GM23338 (cell line): ENCODE measurements at regions not wholly inside any gene's neighbourhood (a gene's known extent, or its start where the extent isn't known, plus 50 kb on each side); places are given as distances from the start of the nearest gene placed in this dataset.

Experiments
- ATAC-seq: fragments of 200-7000 bp; cut with Tn5 transposase; 3 replicates; pipeline ENCODE4 v1.9.1; 2020
- DNase-seq: peaks from one replicate; pipeline ENCODE4 v3.0.0-alpha.2; 2015; ENCODE audit warnings: low spot score
- H2AFZ ChIP-seq: fragments of 200-600 bp; sonication (generic); 2 replicates; pipeline ENCODE4 v1.8.0; 2016; ENCODE audit warnings: antibody characterized with exemption, mild to moderate bottlenecking, moderate library complexity
- H3F3A ChIP-seq: fragments of 200-600 bp; sonication (generic); replicated peaks from 2 replicates; pipeline ENCODE4 v1.8.0; 2017; ENCODE audit warnings: antibody characterized with exemption, mixed run types, low read depth
- H3K27ac ChIP-seq: fragments of 200-600 bp; sonication (generic); 2 replicates; pipeline ENCODE4 v1.6.1; 2016; ENCODE audit warnings: low read depth
- H3K27me3 ChIP-seq: fragments of 200-600 bp; sonication (generic); 2 replicates; pipeline ENCODE4 v1.8.0; 2016; ENCODE audit warnings: mild to moderate bottlenecking, mixed run types, moderate library complexity; ENCODE audit not compliant: insufficient read depth
- H3K36me3 ChIP-seq: fragments of 200-600 bp; sonication (generic); 2 replicates; pipeline ENCODE4 v1.8.0; 2016; ENCODE audit warnings: mild to moderate bottlenecking; ENCODE audit not compliant: insufficient read depth
- H3K4me1 ChIP-seq: fragments of 200-600 bp; sonication (generic); 2 replicates; pipeline ENCODE4 v1.8.0; 2016; ENCODE audit warnings: mild to moderate bottlenecking, moderate library complexity; ENCODE audit not compliant: insufficient read depth
- H3K4me2 ChIP-seq: fragments of 200-600 bp; sonication (generic); 2 replicates; pipeline ENCODE4 v1.7.1; 2017; ENCODE audit warnings: mixed run types
- H3K4me3 ChIP-seq: fragments of 200-600 bp; sonication (generic); 2 replicates; pipeline ENCODE4 v1.6.1; 2016; ENCODE audit warnings: mixed run types
- H3K79me2 ChIP-seq: fragments of 200-600 bp; sonication (generic); replicated peaks from 2 replicates; pipeline ENCODE4 v1.8.0; 2017; ENCODE audit warnings: mild to moderate bottlenecking; ENCODE audit not compliant: insufficient read depth
- H3K9me2 ChIP-seq: fragments of 200-600 bp; sonication (generic); 2 replicates; pipeline ENCODE4 v1.8.0; 2017; ENCODE audit not compliant: insufficient read depth
- H4K20me1 ChIP-seq: fragments of 200-600 bp; sonication (generic); replicated peaks from 2 replicates; pipeline ENCODE4 v1.8.0; 2017; ENCODE audit warnings: mild to moderate bottlenecking; ENCODE audit not compliant: insufficient read depth
- H3K27ac Mint-ChIP-seq: 2 replicates; pipeline ENCODE4 v1.8.0; 2020; ENCODE audit warnings: inconsistent platforms, mild to moderate bottlenecking, moderate library complexity, mixed read lengths
- H3K27me3 Mint-ChIP-seq: 3 replicates; pipeline ENCODE4 v1.8.0; 2022; ENCODE audit warnings: low read depth, mild to moderate bottlenecking, moderate library complexity, mixed read lengths, inconsistent platforms; ENCODE audit not compliant: insufficient read depth, poor library complexity
- H3K36me3 Mint-ChIP-seq: 3 replicates; pipeline ENCODE4 v1.8.0; 2021; ENCODE audit warnings: low read depth, mild to moderate bottlenecking, inconsistent platforms, moderate library complexity, mixed read lengths
- H3K4me1 Mint-ChIP-seq: 3 replicates; pipeline ENCODE4 v1.8.0; 2020; ENCODE audit warnings: mild to moderate bottlenecking, inconsistent platforms, mixed read lengths
- H3K4me3 Mint-ChIP-seq: 3 replicates; pipeline ENCODE4 v1.8.0; 2021; ENCODE audit warnings: moderate library complexity, mild to moderate bottlenecking, inconsistent platforms, mixed read lengths
- H3K9me3 Mint-ChIP-seq: 3 replicates; pipeline ENCODE4 v1.8.0; 2020; ENCODE audit warnings: moderate library complexity, mild to moderate bottlenecking, inconsistent platforms, mixed read lengths
- CREB1 ChIP-seq: fragments of 250-450 bp; sonication (Bioruptor Pico); IDR thresholded peaks from 2 replicates; pipeline ENCODE4 v1.5.0; 2020; ENCODE audit warnings: low read depth, mild to moderate bottlenecking, moderate library complexity
- ETS1 ChIP-seq: IDR thresholded peaks from 2 replicates; pipeline ENCODE4 v1.6.1; 2016; ENCODE audit warnings: antibody characterized with exemption
- EZH2phosphoT487 ChIP-seq: fragments of 200-600 bp; sonication (generic); IDR thresholded peaks from one replicate; pipeline ENCODE4 v1.8.1; 2018; ENCODE audit warnings: antibody characterized with exemption; ENCODE audit not compliant: unreplicated experiment
- JUNB ChIP-seq: IDR thresholded peaks from one replicate; pipeline ENCODE4 v1.6.1; 2016; ENCODE audit warnings: antibody characterized with exemption; ENCODE audit not compliant: unreplicated experiment
- NANOG ChIP-seq: IDR thresholded peaks from 2 replicates; pipeline ENCODE4 v1.6.1; 2016; ENCODE audit warnings: antibody characterized with exemption, borderline replicate concordance
- POLR2AphosphoS5 ChIP-seq: IDR thresholded peaks from 2 replicates; pipeline ENCODE4 v1.6.1; 2016; ENCODE audit warnings: antibody characterized with exemption, low read depth
- REST ChIP-seq: IDR thresholded peaks from one replicate; pipeline ENCODE4 v1.6.1; 2018; ENCODE audit warnings: antibody characterized with exemption; ENCODE audit not compliant: unreplicated experiment
- STAT1 ChIP-seq: IDR thresholded peaks from one replicate; pipeline ENCODE4 v1.6.1; 2016; ENCODE audit warnings: antibody characterized with exemption; ENCODE audit not compliant: unreplicated experiment
- ZNF331 ChIP-seq: fragments of 250-450 bp; sonication (Bioruptor Pico); IDR thresholded peaks from 2 replicates; pipeline ENCODE4 v1.5.0; 2020; ENCODE audit warnings: low read depth, mild to moderate bottlenecking, moderate library complexity
- TF ChIP-seq, protein P1 (sequence below): fragments of 250-450 bp; sonication (Bioruptor Pico); IDR thresholded peaks from 2 replicates; pipeline ENCODE4 v1.5.0; 2020; ENCODE audit warnings: mild to moderate bottlenecking, moderate library complexity
- TF ChIP-seq, protein P2 (sequence below), 2 experiments: fragments of 200-600 bp in 1 of 2; sonication (generic) in 1 of 2; conservative IDR thresholded peaks; 2 replicates each; pipeline versions ENCODE4 v1.5.1 to v1.6.1; 2016 to 2017; ENCODE audit warnings: antibody characterized with exemption in 2 of 2, low read depth in 2 of 2, mild to moderate bottlenecking in 2 of 2, moderate library complexity in 1 of 2

- TF ChIP-seq, protein P1, sequence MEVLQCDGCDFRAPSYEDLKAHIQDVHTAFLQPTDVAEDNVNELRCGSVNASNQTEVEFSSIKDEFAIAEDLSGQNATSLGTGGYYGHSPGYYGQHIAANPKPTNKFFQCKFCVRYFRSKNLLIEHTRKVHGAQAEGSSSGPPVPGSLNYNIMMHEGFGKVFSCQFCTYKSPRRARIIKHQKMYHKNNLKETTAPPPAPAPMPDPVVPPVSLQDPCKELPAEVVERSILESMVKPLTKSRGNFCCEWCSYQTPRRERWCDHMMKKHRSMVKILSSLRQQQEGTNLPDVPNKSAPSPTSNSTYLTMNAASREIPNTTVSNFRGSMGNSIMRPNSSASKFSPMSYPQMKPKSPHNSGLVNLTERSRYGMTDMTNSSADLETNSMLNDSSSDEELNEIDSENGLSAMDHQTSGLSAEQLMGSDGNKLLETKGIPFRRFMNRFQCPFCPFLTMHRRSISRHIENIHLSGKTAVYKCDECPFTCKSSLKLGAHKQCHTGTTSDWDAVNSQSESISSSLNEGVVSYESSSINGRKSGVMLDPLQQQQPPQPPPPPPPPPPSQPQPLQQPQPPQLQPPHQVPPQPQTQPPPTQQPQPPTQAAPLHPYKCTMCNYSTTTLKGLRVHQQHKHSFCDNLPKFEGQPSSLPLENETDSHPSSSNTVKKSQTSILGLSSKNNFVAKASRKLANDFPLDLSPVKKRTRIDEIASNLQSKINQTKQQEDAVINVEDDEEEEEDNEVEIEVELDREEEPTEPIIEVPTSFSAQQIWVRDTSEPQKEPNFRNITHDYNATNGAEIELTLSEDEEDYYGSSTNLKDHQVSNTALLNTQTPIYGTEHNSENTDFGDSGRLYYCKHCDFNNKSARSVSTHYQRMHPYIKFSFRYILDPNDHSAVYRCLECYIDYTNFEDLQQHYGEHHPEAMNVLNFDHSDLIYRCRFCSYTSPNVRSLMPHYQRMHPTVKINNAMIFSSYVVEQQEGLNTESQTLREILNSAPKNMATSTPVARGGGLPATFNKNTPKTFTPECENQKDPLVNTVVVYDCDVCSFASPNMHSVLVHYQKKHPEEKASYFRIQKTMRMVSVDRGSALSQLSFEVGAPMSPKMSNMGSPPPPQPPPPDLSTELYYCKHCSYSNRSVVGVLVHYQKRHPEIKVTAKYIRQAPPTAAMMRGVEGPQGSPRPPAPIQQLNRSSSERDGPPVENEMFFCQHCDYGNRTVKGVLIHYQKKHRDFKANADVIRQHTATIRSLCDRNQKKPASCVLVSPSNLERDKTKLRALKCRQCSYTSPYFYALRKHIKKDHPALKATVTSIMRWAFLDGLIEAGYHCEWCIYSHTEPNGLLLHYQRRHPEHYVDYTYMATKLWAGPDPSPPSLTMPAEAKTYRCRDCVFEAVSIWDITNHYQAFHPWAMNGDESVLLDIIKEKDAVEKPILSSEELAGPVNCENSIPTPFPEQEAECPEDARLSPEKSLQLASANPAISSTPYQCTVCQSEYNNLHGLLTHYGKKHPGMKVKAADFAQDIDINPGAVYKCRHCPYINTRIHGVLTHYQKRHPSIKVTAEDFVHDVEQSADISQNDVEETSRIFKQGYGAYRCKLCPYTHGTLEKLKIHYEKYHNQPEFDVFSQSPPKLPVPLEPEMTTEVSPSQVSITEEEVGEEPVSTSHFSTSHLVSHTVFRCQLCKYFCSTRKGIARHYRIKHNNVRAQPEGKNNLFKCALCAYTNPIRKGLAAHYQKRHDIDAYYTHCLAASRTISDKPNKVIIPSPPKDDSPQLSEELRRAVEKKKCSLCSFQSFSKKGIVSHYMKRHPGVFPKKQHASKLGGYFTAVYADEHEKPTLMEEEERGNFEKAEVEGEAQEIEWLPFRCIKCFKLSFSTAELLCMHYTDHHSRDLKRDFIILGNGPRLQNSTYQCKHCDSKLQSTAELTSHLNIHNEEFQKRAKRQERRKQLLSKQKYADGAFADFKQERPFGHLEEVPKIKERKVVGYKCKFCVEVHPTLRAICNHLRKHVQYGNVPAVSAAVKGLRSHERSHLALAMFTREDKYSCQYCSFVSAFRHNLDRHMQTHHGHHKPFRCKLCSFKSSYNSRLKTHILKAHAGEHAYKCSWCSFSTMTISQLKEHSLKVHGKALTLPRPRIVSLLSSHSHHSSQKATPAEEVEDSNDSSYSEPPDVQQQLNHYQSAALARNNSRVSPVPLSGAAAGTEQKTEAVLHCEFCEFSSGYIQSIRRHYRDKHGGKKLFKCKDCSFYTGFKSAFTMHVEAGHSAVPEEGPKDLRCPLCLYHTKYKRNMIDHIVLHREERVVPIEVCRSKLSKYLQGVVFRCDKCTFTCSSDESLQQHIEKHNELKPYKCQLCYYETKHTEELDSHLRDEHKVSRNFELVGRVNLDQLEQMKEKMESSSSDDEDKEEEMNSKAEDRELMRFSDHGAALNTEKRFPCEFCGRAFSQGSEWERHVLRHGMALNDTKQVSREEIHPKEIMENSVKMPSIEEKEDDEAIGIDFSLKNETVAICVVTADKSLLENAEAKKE (CRISPR knock-in tag): no peak
- no peak for TF ChIP-seq ETS1
- no peak for TF ChIP-seq NANOG
- TF ChIP-seq, protein P2, sequence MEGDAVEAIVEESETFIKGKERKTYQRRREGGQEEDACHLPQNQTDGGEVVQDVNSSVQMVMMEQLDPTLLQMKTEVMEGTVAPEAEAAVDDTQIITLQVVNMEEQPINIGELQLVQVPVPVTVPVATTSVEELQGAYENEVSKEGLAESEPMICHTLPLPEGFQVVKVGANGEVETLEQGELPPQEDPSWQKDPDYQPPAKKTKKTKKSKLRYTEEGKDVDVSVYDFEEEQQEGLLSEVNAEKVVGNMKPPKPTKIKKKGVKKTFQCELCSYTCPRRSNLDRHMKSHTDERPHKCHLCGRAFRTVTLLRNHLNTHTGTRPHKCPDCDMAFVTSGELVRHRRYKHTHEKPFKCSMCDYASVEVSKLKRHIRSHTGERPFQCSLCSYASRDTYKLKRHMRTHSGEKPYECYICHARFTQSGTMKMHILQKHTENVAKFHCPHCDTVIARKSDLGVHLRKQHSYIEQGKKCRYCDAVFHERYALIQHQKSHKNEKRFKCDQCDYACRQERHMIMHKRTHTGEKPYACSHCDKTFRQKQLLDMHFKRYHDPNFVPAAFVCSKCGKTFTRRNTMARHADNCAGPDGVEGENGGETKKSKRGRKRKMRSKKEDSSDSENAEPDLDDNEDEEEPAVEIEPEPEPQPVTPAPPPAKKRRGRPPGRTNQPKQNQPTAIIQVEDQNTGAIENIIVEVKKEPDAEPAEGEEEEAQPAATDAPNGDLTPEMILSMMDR (conservative IDR thresholded peaks at IDR 0.05; ENCODE audit: low read depth in 2 of 2): no peak
- TF ChIP-seq EZH2phosphoT487: no peak
- no peak for TF ChIP-seq ZNF331
- TF ChIP-seq JUNB: no peak
Observed at GRCh38 chr15:46174122-46174521, 539.3 kb downstream of the SQOR start (continued).

GRCh38 chr15:46177219-46177618 lies 542.4 kb downstream of the SQOR start:
- H3K27me3 Mint-ChIP-seq: peaks cover 4% of the 10 kb centered on the region
- no peak overlapping the region for H2AFZ ChIP-seq
- no peaks in the 10 kb centered on the region for H3K4me1 Mint-ChIP-seq
- TF ChIP-seq POLR2AphosphoS5: no peak
- TF ChIP-seq STAT1: no peak
- no peak for TF ChIP-seq ZNF331
- TF ChIP-seq CREB1: no peak
- peak; percentile 54 for TF ChIP-seq REST
- no peaks in the 10 kb centered on the region for H3K4me1 ChIP-seq
- no peak overlapping the region for H3K4me3 ChIP-seq
- H3K27me3 ChIP-seq: no peaks in the 10 kb centered on the region
- no peaks in the 10 kb centered on the region for H3F3A ChIP-seq
- H3K79me2 ChIP-seq: no peaks in the 10 kb centered on the region
- H3K4me3 Mint-ChIP-seq: no peak overlapping the region
- no peak overlapping the region for H3K4me2 ChIP-seq
- H3K27ac ChIP-seq: no peak overlapping the region
- DNase-seq: peak; percentile 12
- H3K36me3 ChIP-seq: no peaks in the 10 kb centered on the region
- no peaks in the 10 kb centered on the region for H4K20me1 ChIP-seq
- no peak overlapping the region for H3K27ac Mint-ChIP-seq
- peaks cover 13% of the 10 kb centered on the region; the same call in 2 of the 3 replicates for H3K36me3 Mint-ChIP-seq
- ATAC-seq: no peak
- H3K9me2 ChIP-seq: peaks cover 12% of the 10 kb centered on the region
- H3K9me3 Mint-ChIP-seq: peaks cover 93% of the 10 kb centered on the region
